ENCODE measurements at regions not wholly inside any gene's neighbourhood (a gene's known extent, or its start where the extent isn't known, plus 50 kb on each side); places are given as distances from the start of the nearest gene placed in this dataset.

DNA sequence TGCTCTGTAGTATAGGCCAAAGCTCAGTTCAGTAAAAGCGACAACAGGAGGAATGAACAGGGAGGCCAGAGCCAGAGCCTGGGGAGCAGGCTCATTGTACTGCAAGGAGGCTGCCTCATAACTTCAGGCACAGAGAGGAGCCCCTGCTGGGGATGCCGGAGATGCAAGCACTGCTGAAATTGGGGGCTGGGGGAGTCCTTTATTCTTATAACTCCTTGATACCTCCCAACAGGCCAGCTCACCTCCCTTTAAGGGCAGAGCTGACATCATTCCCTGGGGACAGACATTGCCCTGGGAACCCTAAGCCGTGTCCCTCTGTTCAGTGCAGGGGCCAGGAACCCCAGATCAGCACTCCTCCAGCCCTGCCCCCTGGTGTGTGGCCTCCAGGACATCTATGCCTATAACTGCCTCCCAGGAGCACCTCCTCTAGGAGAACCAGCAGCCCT is 83.8 kb upstream of the MRPS22 start:
- no peaks in the 10 kb centered on the region for H3K36me3 ChIP-seq
- no peaks in the 10 kb centered on the region for H3K4me1 ChIP-seq
- no peak overlapping the region for H3K4me3 ChIP-seq
- intact Hi-C loops (cut with DNase I; ENCODE audit: low total_unique reads) = no loop called here
- TF ChIP-seq, protein P1, sequence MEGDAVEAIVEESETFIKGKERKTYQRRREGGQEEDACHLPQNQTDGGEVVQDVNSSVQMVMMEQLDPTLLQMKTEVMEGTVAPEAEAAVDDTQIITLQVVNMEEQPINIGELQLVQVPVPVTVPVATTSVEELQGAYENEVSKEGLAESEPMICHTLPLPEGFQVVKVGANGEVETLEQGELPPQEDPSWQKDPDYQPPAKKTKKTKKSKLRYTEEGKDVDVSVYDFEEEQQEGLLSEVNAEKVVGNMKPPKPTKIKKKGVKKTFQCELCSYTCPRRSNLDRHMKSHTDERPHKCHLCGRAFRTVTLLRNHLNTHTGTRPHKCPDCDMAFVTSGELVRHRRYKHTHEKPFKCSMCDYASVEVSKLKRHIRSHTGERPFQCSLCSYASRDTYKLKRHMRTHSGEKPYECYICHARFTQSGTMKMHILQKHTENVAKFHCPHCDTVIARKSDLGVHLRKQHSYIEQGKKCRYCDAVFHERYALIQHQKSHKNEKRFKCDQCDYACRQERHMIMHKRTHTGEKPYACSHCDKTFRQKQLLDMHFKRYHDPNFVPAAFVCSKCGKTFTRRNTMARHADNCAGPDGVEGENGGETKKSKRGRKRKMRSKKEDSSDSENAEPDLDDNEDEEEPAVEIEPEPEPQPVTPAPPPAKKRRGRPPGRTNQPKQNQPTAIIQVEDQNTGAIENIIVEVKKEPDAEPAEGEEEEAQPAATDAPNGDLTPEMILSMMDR (IDR thresholded peaks at IDR 0.05) = no peak
- no peak for DNase-seq
- H3K27me3 ChIP-seq = no peaks in the 10 kb centered on the region
- H3K27ac ChIP-seq = no peak overlapping the region
- no peaks in the 10 kb centered on the region for H3K9me3 ChIP-seq

DNA sequence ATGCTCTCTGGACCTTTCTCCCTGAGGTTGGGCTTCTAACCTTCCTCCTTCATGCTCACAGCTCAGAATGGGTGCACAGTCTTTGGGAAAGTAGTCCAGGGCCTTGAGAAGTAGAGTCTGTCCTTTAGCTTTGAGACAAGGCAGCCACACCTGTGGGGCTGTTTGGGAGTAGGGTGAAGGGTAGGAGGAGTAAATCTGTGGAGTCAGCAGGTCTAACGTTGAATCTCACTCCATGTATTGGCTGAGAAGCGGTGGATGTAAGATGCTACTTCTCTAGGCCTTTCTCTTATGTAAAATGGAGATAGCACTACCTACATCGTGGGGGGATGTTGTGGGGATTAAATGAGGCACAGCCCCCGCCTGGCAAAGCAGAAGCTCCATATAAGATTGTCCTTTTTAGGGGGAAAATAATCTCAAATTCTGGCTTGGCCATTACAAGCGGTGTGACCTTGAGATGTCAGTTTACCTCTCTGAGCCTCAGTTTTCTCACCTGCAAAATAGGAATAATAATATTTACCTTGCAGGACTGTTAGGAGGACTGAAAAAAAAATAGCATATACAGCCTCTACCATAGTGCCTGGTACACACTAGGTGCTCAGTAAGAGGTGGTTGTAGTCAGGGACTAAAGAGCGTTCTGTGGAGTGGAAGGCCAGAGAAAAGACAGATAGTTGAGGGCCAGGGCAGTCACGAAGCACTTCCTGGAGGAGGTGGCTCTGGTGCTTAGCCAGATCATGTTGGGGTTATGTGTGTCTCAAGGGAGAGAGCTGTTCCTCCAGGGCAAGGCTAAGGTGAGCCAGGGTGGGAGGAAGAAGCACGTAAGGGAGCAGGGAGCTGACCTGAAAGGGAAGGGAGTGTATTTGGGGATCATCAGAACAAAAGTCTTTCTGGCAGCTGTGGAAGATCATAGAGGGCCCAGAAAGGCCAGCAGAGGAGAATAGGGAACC is 82.8 kb upstream of the MRPS22 start:
- Histone ChIP-seq H3K4me1 (no peaks in the 10 kb centered on the region), H3K36me3 (no peaks in the 10 kb centered on the region), H3K9me3 (no peaks in the 10 kb centered on the region), H3K27ac (no peak overlapping the region), H3K4me3 (no peak overlapping the region), H3K27me3 (no peaks in the 10 kb centered on the region)
- no peak for DNase-seq
- TF ChIP-seq, protein P1 (IDR thresholded peaks at IDR 0.05) = no peak
- intact Hi-C loops (cut with DNase I; ENCODE audit: low total_unique reads) = no loop called here

DNA sequence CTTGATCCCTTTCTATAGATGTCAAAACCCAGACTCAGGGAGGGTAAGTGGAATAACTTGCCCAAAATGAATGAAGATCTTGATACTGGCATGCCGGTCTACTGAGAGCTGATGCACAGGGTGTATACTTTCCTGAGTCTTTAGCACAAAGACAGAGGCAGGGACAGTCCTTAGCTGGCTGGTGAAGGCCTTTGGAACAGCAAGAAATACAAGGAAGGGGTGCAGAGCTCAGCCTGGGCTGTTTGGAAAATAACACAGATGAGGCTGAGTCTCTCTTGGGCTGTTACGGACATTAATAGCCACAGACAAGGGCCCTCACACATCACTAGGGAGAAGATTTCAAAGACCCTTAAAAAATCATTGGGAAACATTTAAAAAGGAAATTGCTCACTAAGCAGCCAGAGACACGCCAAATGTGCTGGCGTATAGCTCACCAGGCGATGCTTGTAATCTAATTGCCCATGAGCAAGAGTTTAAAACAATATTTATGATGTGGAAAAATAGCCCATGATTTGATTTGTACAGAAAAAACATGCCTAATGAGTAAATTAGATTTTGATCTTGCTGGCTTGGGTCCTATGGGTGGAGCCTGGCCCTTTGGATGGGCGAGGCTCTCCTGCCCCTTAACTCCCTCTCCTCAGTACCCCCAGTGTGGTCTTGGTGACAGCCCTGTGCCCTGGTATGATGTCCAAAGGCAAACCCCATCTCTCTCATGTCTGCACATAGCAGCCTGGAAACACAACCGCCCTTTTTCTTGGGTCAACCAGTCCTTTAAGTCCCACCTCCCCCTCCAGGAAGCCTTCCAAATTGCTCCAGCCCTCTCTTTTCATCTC is 81.8 kb upstream of the MRPS22 start:
- intact Hi-C loops (cut with DNase I; ENCODE audit: low total_unique reads) = no loop called here
- no peaks in the 10 kb centered on the region for H3K4me1 ChIP-seq
- DNase-seq = no peak
- no peaks in the 10 kb centered on the region for H3K9me3 ChIP-seq
- no peaks in the 10 kb centered on the region for H3K27me3 ChIP-seq
- no peaks in the 10 kb centered on the region for H3K36me3 ChIP-seq
- no peak overlapping the region for H3K4me3 ChIP-seq
- TF ChIP-seq, protein P1 (IDR thresholded peaks at IDR 0.05) = no peak
- no peak overlapping the region for H3K27ac ChIP-seq

DNA sequence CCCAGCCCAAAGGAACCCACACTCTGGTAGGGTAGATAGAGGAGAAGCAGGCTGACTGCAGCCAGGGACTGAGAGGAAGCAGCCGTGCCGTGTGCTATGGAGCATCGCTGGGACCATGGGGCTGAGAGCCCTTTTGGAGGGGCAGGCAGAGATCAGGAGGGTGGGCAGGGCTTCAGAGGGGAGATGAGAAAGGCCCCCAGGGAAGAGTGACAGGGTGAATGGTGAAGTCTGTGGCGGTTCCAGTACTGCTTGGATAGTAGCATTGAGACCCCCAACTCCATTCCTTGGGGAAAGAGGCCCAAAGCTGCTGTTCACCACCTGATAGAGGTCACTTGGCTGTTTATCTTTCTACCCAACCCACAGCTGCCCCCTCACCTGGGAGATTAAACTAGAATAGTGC is 80.0 kb upstream of the MRPS22 start:
- no peak overlapping the region for H3K4me3 ChIP-seq
- no peaks in the 10 kb centered on the region for H3K9me3 ChIP-seq
- no peaks in the 10 kb centered on the region for H3K36me3 ChIP-seq
- DNase-seq = no peak
- H3K4me1 ChIP-seq = peaks cover 0 to 8% (median 0%) of the 10 kb centered on the region in 4 donors
- TF ChIP-seq, protein P1 (IDR thresholded peaks at IDR 0.05) = no peak
- intact Hi-C loops (cut with DNase I; ENCODE audit: low total_unique reads) = no loop called here
- no peak overlapping the region for H3K27ac ChIP-seq
- no peaks in the 10 kb centered on the region for H3K27me3 ChIP-seq

DNA sequence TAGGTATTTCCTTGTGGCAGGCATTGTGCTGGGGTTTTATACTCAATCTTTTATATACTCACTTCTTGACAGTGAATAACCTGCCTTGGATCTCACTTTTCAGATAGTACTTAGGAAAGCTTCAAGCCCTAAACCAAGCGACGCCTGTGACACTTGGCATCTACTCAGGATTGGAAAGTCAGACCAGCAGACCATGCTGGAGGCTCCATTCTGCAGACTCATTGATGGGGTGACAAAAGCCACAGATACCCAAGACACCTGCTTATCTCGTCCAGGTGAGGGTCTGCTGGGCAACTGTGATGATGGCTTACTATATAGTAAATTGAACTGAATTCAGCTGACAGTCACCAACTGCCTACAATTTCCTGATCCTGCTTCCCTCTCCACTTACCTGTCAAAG is 79.4 kb upstream of the MRPS22 start:
- TF ChIP-seq, protein P1 (IDR thresholded peaks at IDR 0.05) = no peak
- no peaks in the 10 kb centered on the region for H3K27me3 ChIP-seq
- H3K36me3 ChIP-seq = no peaks in the 10 kb centered on the region
- DNase-seq = no peak
- H3K27ac ChIP-seq = no peak overlapping the region
- H3K9me3 ChIP-seq = no peaks in the 10 kb centered on the region
- H3K4me1 ChIP-seq = peaks cover 0 to 8% (median 0%) of the 10 kb centered on the region in 4 donors
- no peak overlapping the region for H3K4me3 ChIP-seq
- intact Hi-C loops (cut with DNase I; ENCODE audit: low total_unique reads) = no loop called here

Measured in tibial artery (tissue), 4 donors.